K562 (cell line): ENCODE measurements at regions not wholly inside any gene's neighbourhood (a gene's known extent, or its start where the extent isn't known, plus 50 kb on each side); places are given as distances from the start of the nearest gene placed in this dataset.

Experiments used
- ATAC-seq: fragments of 200-7000 bp; cut with Tn5 transposase; 3 replicates; pipeline ENCODE4 v1.9.1; 2020; ENCODE audit warnings: moderate library complexity
- BruUV-seq: library from RNA; stranded (reverse); fragments of 400-500 nt; replicated peaks from 2 replicates; lab custom pipeline; 2021; lab: Mats Ljungman, UMichigan
- CTCF ChIA-PET: fragments of 300-600 bp; formaldehyde crosslinking; extraction: SDS; loops from one replicate; lab custom pipeline; 2021; ENCODE audit warnings: low intra/inter-chr PET ratio; lab: Yijun Ruan, JAX
- POLR2A ChIA-PET: fragments of 300-600, 350-650 bp; sonication (Branson Sonifier 250); formaldehyde crosslinking; extraction: SDS; loops from one replicate; lab custom pipeline; 2021; ENCODE audit warnings: antibody characterized with exemption, inconsistent platforms; lab: Yijun Ruan, JAX
- DNase-seq, 4 experiments: peaks; one replicate each; pipeline versions ENCODE4 v3.0.0 to v3.0.0-alpha.2; 2011 to 2018; ENCODE audit warnings: low spot score in 3 of 4, mixed read lengths in 3 of 4; ENCODE audit errors: extremely low read depth in 1 of 4
- FAIRE-seq: peaks from 2 replicates; lab custom pipeline; 2011; peaks lifted over from hg19 to GRCh38; lab: Jason Lieb, UNC
- H2AFZ ChIP-seq: 2 replicates; pipeline ENCODE4 v1.6.0; 2011; ENCODE audit warnings: low read depth, low read length, control low read depth, inconsistent platforms
- H3K27ac ChIP-seq: fragments of 200-600 bp; 3 replicates; pipeline ENCODE4 v1.8.0; 2011; ENCODE audit warnings: low read depth, mild to moderate bottlenecking, control low read depth, inconsistent platforms, low read length, moderate library complexity, mixed read lengths; ENCODE audit errors: extremely low read depth
- H3K27me3 ChIP-seq, 2 experiments: fragments of 300-600 bp in 1 of 2; 2 replicates in 1 of 2; 3 replicates in 1 of 2; pipeline versions ENCODE4 v1.6.0 to v1.8.0; 2011; ENCODE audit warnings: inconsistent platforms in 2 of 2, low read length in 2 of 2, mild to moderate bottlenecking in 1 of 2, mixed read lengths in 1 of 2, moderate library complexity in 1 of 2; ENCODE audit not compliant: control insufficient read depth in 2 of 2, insufficient read depth in 2 of 2
- H3K36me3 ChIP-seq: fragments of 300-600 bp; 3 replicates; pipeline ENCODE4 v1.8.0; 2011; ENCODE audit warnings: mild to moderate bottlenecking, low read length, inconsistent platforms; ENCODE audit not compliant: control insufficient read depth, insufficient read depth
- H3K4me1 ChIP-seq, 2 experiments: fragments of 200-600 bp in 1 of 2; replicated peaks in 1 of 2; 2 replicates in 1 of 2; 3 replicates in 1 of 2; pipeline versions ENCODE4 v1.5.1 to v1.8.0; 2011; ENCODE audit warnings: inconsistent platforms in 2 of 2, low read length in 2 of 2, mild to moderate bottlenecking in 1 of 2, mixed read lengths in 1 of 2, moderate library complexity in 1 of 2; ENCODE audit not compliant: control insufficient read depth in 2 of 2, insufficient read depth in 2 of 2
- H3K4me2 ChIP-seq: 2 replicates; pipeline ENCODE4 v1.6.1; 2011; ENCODE audit warnings: low read length, control low read depth, inconsistent platforms, mixed read lengths; ENCODE audit not compliant: insufficient read depth
- H3K4me3 ChIP-seq: fragments of 200-600 bp; sonication (generic), shearing (Covaris generic); 2 replicates; pipeline ENCODE4 v1.5.1; 2016; ENCODE audit warnings: control low read depth, inconsistent platforms
- H3K79me2 ChIP-seq: fragments of 200-600 bp; 3 replicates; pipeline ENCODE4 v1.8.0; 2011; ENCODE audit warnings: low read length, inconsistent platforms; ENCODE audit not compliant: control insufficient read depth, insufficient read depth
- H3K9ac ChIP-seq, 2 experiments: 2 replicates each; pipeline versions ENCODE4 v1.6.0 to v1.6.1; 2011; ENCODE audit warnings: low read depth in 2 of 2, low read length in 2 of 2, control low read depth in 1 of 2, inconsistent platforms in 1 of 2, mild to moderate bottlenecking in 1 of 2, mixed read lengths in 1 of 2; ENCODE audit not compliant: insufficient read depth in 1 of 2
- H3K9me1 ChIP-seq: one replicate; pipeline ENCODE4 v1.6.0; 2011; ENCODE audit warnings: inconsistent platforms, mild to moderate bottlenecking, low read length, moderate library complexity; ENCODE audit not compliant: control insufficient read depth, insufficient read depth
- H3K9me3 ChIP-seq: replicated peaks from 2 replicates; pipeline ENCODE4 v1.5.1; 2011; ENCODE audit warnings: low read depth, low read length, inconsistent platforms; ENCODE audit not compliant: control insufficient read depth, insufficient read depth
- H4K20me1 ChIP-seq: replicated peaks from 2 replicates; pipeline ENCODE4 v1.6.1; 2011; ENCODE audit warnings: low read length, inconsistent platforms, mixed read lengths; ENCODE audit not compliant: control insufficient read depth, insufficient read depth
- FOXJ2 ChIP-seq: fragments of 200-800 bp; sonication (Bioruptor generic); IDR thresholded peaks from 2 replicates; pipeline ENCODE4 v1.6.1; 2016; ENCODE audit warnings: missing genetic modification characterization, missing compliant biosample characterization
- JUN ChIP-seq, 2 experiments: sonication (generic) in 1 of 2; formaldehyde crosslinking in 1 of 2; IDR thresholded peaks; 2 replicates each; pipeline versions ENCODE4 v1.6.1 to v1.8.0; 2012 to 2022; ENCODE audit warnings: borderline replicate concordance in 2 of 2, mild to moderate bottlenecking in 2 of 2, improper control_type of control experiment in 1 of 2, low read depth in 1 of 2, low read length in 1 of 2, missing genetic modification reagents in 1 of 2
- L3MBTL2 ChIP-seq: fragments of 450-650 bp; IDR thresholded peaks from 2 replicates; pipeline ENCODE4 v1.6.1; 2016; ENCODE audit warnings: mild to moderate bottlenecking, moderate library complexity
- MEF2D ChIP-seq: conservative IDR thresholded peaks from 2 replicates; pipeline ENCODE4 v1.6.1; 2016; ENCODE audit warnings: low read depth, missing genetic modification characterization, missing compliant biosample characterization
- MXD1 ChIP-seq: fragments of 250-450 bp; sonication (Bioruptor Pico); IDR thresholded peaks from 2 replicates; pipeline ENCODE4 v1.8.0; 2021; ENCODE audit warnings: borderline replicate concordance, mild to moderate bottlenecking, moderate library complexity; ENCODE audit not compliant: poor library complexity, severe bottlenecking
- RFX5 ChIP-seq: IDR thresholded peaks from 2 replicates; pipeline ENCODE4 v1.6.1; 2011; ENCODE audit warnings: low read depth, mild to moderate bottlenecking, improper control_type of control experiment, low read length
- ZNF175 ChIP-seq: fragments of 200-800 bp; sonication (Bioruptor generic); IDR thresholded peaks from 2 replicates; pipeline ENCODE4 v1.6.1; 2016; ENCODE audit warnings: low read depth, mild to moderate bottlenecking, missing genetic modification characterization, missing compliant biosample characterization
- WGBS: fragments of 100-300 bp; shearing (Covaris generic); methylation state at CpG from one replicate; pipeline ENCODE4 v1.1.6; 2016; ENCODE audit warnings: low coverage, mixed read lengths; ENCODE audit not compliant: insufficient coverage; ENCODE audit errors: missing lambda C conversion rate; 5-methylcytosine and 5-hydroxymethylcytosine counted together
- in situ Hi-C: fragments of 300-500 bp; cut with MboI; formaldehyde crosslinking; loops from 4 replicates; pipeline ENCODE4 v1.15.0; 2018; ENCODE audit warnings: inconsistent platforms, mixed read lengths
- intact Hi-C: fragments of 100-400 bp; cut with micrococcal nuclease; formaldehyde crosslinking; loops from 2 replicates; pipeline ENCODE4 v1.14.2; 2022
- TF ChIP-seq, protein P1 (sequence below): IDR thresholded peaks from 2 replicates; pipeline ENCODE4 v1.6.1; 2011; ENCODE audit not compliant: insufficient read length; ENCODE audit errors: extremely low read depth
- TF ChIP-seq, protein P2 (sequence below), 2 experiments: fragments of 250-450 bp in 1 of 2; fragments of 450-650 bp in 1 of 2; sonication (Bioruptor Pico) in 1 of 2; IDR thresholded peaks; 2 replicates each; pipeline versions ENCODE4 v1.6.1 to v1.8.0; 2016 to 2021; ENCODE audit warnings: mild to moderate bottlenecking in 2 of 2, moderate library complexity in 2 of 2, missing compliant biosample characterization in 1 of 2, missing genetic modification characterization in 1 of 2

GRCh38 chr7:52959336-52959735 lies 76.1 kb upstream of the POM121L12 start:
- H3K9me1 ChIP-seq, result no peaks in the 10 kb centered on the region
- in situ Hi-C loops (no loop called here), intact Hi-C loops (no loop called here)
- POLR2A ChIA-PET, result no interaction called here
- no peaks in the 10 kb centered on the region for H3K79me2 ChIP-seq
- CTCF ChIA-PET, result no interaction called here
- BruUV-seq, result no TSS peak
- no peak overlapping the region for H3K27ac ChIP-seq
- no peak overlapping the region for H2AFZ ChIP-seq
- no peak for DNase-seq
- H3K36me3 ChIP-seq, result no peaks in the 10 kb centered on the region
- TF ChIP-seq RFX5 (no peak), ZNF175 (CRISPR knock-in tag) (no peak), L3MBTL2 (no peak), FOXJ2 (tag) (no peak), MEF2D (tag) (no peak), JUN (IDR thresholded peaks at IDR 0.05; ENCODE audit: borderline replicate concordance, low read depth, low read length) (no peak), JUN (CRISPR knock-in tag; IDR thresholded peaks at IDR 0.05; ENCODE audit: borderline replicate concordance) (no peak), MXD1 (CRISPR knock-in tag) (no peak)
- TF ChIP-seq, protein P1, sequence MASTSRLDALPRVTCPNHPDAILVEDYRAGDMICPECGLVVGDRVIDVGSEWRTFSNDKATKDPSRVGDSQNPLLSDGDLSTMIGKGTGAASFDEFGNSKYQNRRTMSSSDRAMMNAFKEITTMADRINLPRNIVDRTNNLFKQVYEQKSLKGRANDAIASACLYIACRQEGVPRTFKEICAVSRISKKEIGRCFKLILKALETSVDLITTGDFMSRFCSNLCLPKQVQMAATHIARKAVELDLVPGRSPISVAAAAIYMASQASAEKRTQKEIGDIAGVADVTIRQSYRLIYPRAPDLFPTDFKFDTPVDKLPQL, result no peak
- TF ChIP-seq, protein P2, sequence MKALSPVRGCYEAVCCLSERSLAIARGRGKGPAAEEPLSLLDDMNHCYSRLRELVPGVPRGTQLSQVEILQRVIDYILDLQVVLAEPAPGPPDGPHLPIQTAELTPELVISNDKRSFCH (CRISPR knock-in tag; IDR thresholded peaks at IDR 0.05), result no peak
- TF ChIP-seq, protein P2 (tag; IDR thresholded peaks at IDR 0.05), result no peak
- no peaks in the 10 kb centered on the region for H4K20me1 ChIP-seq
- H3K9ac ChIP-seq, result no peak overlapping the region
- H3K4me1 ChIP-seq, result no peaks in the 10 kb centered on the region
- 8% methylated on average over 1 of the region's 1 CpG for WGBS
- no peaks in the 10 kb centered on the region for H3K27me3 ChIP-seq
- H3K4me3 ChIP-seq, result no peak overlapping the region
- no peak for ATAC-seq
- no peak for FAIRE-seq
- no peak overlapping the region for H3K4me2 ChIP-seq
- no peaks in the 10 kb centered on the region for H3K9me3 ChIP-seq
